Right cardiac atrium (tissue), 5 donors: ENCODE measurements at regions not wholly inside any gene's neighbourhood (a gene's known extent, or its start where the extent isn't known, plus 50 kb on each side); places are given as distances from the start of the nearest gene placed in this dataset.

Experiments
- ATAC-seq, 2 donors: fragments of 200-7000 bp; cut with Tn5 transposase; one replicate each; pipeline versions ENCODE4 v1.8.0 to v1.9.1; 2020; ENCODE audit warnings: moderate library complexity in 2 of 2, mild to moderate bottlenecking in 1 of 2
- DNase-seq, 3 donors: peaks; one replicate each; pipeline ENCODE4 v3.0.0-alpha.2; 2020
- H3K27ac ChIP-seq: one replicate; pipeline ENCODE4 v1.5.1; 2013; ENCODE audit warnings: mild to moderate bottlenecking, low read length, control low read depth, moderate library complexity
- H3K27me3 ChIP-seq: one replicate; pipeline ENCODE4 v1.6.1; 2013; ENCODE audit not compliant: control insufficient read depth, insufficient read depth
- H3K4me1 ChIP-seq: one replicate; pipeline ENCODE4 v1.6.1; 2013; ENCODE audit warnings: low read length; ENCODE audit not compliant: control insufficient read depth, insufficient read depth
- H3K4me3 ChIP-seq: one replicate; pipeline ENCODE4 v1.5.1; 2013; ENCODE audit warnings: low read length, control low read depth
- H3K9me3 ChIP-seq: one replicate; pipeline ENCODE4 v1.6.1; 2013; ENCODE audit warnings: low read length; ENCODE audit not compliant: control insufficient read depth
- WGBS: extraction: QIAGEN DNeasy Blood & Tissue Kit; methylation state at CpG from one replicate; pipeline ENCODE4 v1.1.7; 2013; 5-methylcytosine and 5-hydroxymethylcytosine counted together
- intact Hi-C, 4 donors: fragments of 100-400 bp; cut with DNase I; formaldehyde crosslinking; loops; one replicate each; pipeline versions ENCODE4 v1.11.0 to v1.14.0; 2022 to 2023
- donor health status: healthy with polysubstance abuse.
- donor health status: DM: no; HTN: yes; CAD: no.
- donor health status: DM: no; HTN: no; CAD: no.
- donor health status: DM: no; HTN: yes; CAD: no; lungs with severe emphysema.
- donor health status: DM: yes; HTN: yes; CAD: no.

GRCh38 chr5:116799401-116799800 lies 224.8 kb upstream of the SEMA6A start:
- 95% methylated on average over 3 of the region's 3 CpGs for WGBS
- Histone ChIP-seq H3K27ac (no peak overlapping the region), H3K4me1 (no peaks in the 10 kb centered on the region), H3K27me3 (no peaks in the 10 kb centered on the region), H3K9me3 (no peaks in the 10 kb centered on the region), H3K4me3 (no peak overlapping the region)
- DNase-seq (no peak), ATAC-seq (no peak)
- intact Hi-C loops: no loop called here

- Histone ChIP-seq H3K4me3 (no peak overlapping the region), H3K27me3 (no peaks in the 10 kb centered on the region), H3K27ac (no peak overlapping the region), H3K9me3 (no peaks in the 10 kb centered on the region), H3K4me1 (no peaks in the 10 kb centered on the region)
- intact Hi-C loops: no loop called here
- DNase-seq (no peak), ATAC-seq (no peak)
- WGBS: 78% methylated on average over 2 of the region's 2 CpGs
Observed at GRCh38 chr5:116795189-116795588, 220.6 kb upstream of the SEMA6A start.

- no peaks in the 10 kb centered on the region for H3K27me3 ChIP-seq
- DNase-seq: no peak
- peak in 1 of 2 donors; percentile 49 for ATAC-seq
- H3K4me3 ChIP-seq: no peak overlapping the region
- 74% methylated on average over 1 of the region's 1 CpG for WGBS
- no peaks in the 10 kb centered on the region for H3K9me3 ChIP-seq
- no peak overlapping the region for H3K27ac ChIP-seq
- H3K4me1 ChIP-seq: no peaks in the 10 kb centered on the region
- intact Hi-C loops: loop anchor here in 1 of 4 donors (10.0 kb wide), 2 partner anchors 155 to 215 kb away; partner anchors contain the start of gene SEMA6A
Observed at GRCh38 chr5:116789522-116789921, 214.9 kb upstream of the SEMA6A start.

- WGBS: 46% methylated on average over 4 of the region's 4 CpGs
- no peak for DNase-seq
Observed at GRCh38 chr5:116788851-116789403, 214.3 kb upstream of the SEMA6A start.

GRCh38 chr5:116787570-116787969 lies 212.9 kb upstream of the SEMA6A start:
- no peak overlapping the region for H3K27ac ChIP-seq
- ATAC-seq (no peak), DNase-seq (no peak)
- intact Hi-C loops: loop anchor here in 1 of 4 donors (10.0 kb wide), 2 partner anchors 157 to 213 kb away; partner anchors contain the start of gene SEMA6A
- H3K4me1 ChIP-seq: no peaks in the 10 kb centered on the region
- no peak overlapping the region for H3K4me3 ChIP-seq
- 97% methylated on average over 2 of the region's 2 CpGs for WGBS
- H3K9me3 ChIP-seq: no peaks in the 10 kb centered on the region
- no peaks in the 10 kb centered on the region for H3K27me3 ChIP-seq

More at GRCh38 chr5:116788851-116789403, 214.3 kb upstream of the SEMA6A start:
- H3K27me3 ChIP-seq: no peaks in the 10 kb centered on the region
- intact Hi-C loops: loop anchor here in 1 of 4 donors (10.0 kb wide), 2 partner anchors 156 to 214 kb away; partner anchors contain the start of gene SEMA6A
- H3K4me1 ChIP-seq: no peaks in the 10 kb centered on the region
- no peak overlapping the region for H3K27ac ChIP-seq
- no peaks in the 10 kb centered on the region for H3K9me3 ChIP-seq
- peak; percentile 70 to 79 for ATAC-seq
- no peak overlapping the region for H3K4me3 ChIP-seq

GRCh38 chr5:116785106-116785505 lies 210.5 kb upstream of the SEMA6A start:
- intact Hi-C loops: loop anchor here in 1 of 4 donors (10.0 kb wide), 2 partner anchors 160 to 210 kb away; partner anchors contain the start of gene SEMA6A
- 78% methylated on average over 4 of the region's 4 CpGs for WGBS

GRCh38 chr5:116779846-116780245 lies 205.2 kb upstream of the SEMA6A start:
- 72% methylated on average over 6 of the region's 6 CpGs for WGBS
- no peaks in the 10 kb centered on the region for H3K27me3 ChIP-seq
- no peak overlapping the region for H3K27ac ChIP-seq
- no peaks in the 10 kb centered on the region for H3K9me3 ChIP-seq
- no peak for DNase-seq
- no peak overlapping the region for H3K4me3 ChIP-seq
- no peaks in the 10 kb centered on the region for H3K4me1 ChIP-seq
- intact Hi-C loops: loop anchor here in 1 of 4 donors (10.0 kb wide), 2 partner anchors 165 to 205 kb away; partner anchors contain the start of gene SEMA6A
- ATAC-seq: no peak

More at GRCh38 chr5:116785106-116785505, 210.5 kb upstream of the SEMA6A start:
- no peaks in the 10 kb centered on the region for H3K9me3 ChIP-seq
- H3K4me3 ChIP-seq: no peak overlapping the region
- no peaks in the 10 kb centered on the region for H3K27me3 ChIP-seq
- DNase-seq (no peak), ATAC-seq (no peak)
- no peaks in the 10 kb centered on the region for H3K4me1 ChIP-seq
- H3K27ac ChIP-seq: no peak overlapping the region

- H3K4me1 ChIP-seq: no peaks in the 10 kb centered on the region
- intact Hi-C loops: no loop called here
- no peaks in the 10 kb centered on the region for H3K27me3 ChIP-seq
- WGBS: 83% methylated on average over 2 of the region's 2 CpGs
- no peaks in the 10 kb centered on the region for H3K9me3 ChIP-seq
- H3K27ac ChIP-seq: no peak overlapping the region
- DNase-seq (no peak), ATAC-seq (no peak)
- no peak overlapping the region for H3K4me3 ChIP-seq
Observed at GRCh38 chr5:116778651-116779280, 204.1 kb upstream of the SEMA6A start.

- no peaks in the 10 kb centered on the region for H3K9me3 ChIP-seq
- whole genome bisulfite sequencing: 38% methylated on average over 10 of the region's 10 CpGs
- DNase-seq (no peak), ATAC-seq (peak in 1 of 2 donors; percentile 26)
- no peak overlapping the region for H3K4me3 ChIP-seq
- H3K27ac ChIP-seq: no peak overlapping the region
- intact Hi-C loops: no loop called here
- H3K27me3 ChIP-seq: no peaks in the 10 kb centered on the region
- no peaks in the 10 kb centered on the region for H3K4me1 ChIP-seq
Observed at GRCh38 chr5:116778032-116778431, 203.4 kb upstream of the SEMA6A start.

GRCh38 chr5:116773926-116774325 lies 199.3 kb upstream of the SEMA6A start:
- intact Hi-C loops: no loop called here
- 95% methylated on average over 5 of the region's 5 CpGs for WGBS
- H3K27ac ChIP-seq: no peak overlapping the region

GRCh38 chr5:116772806-116773205 lies 198.2 kb upstream of the SEMA6A start:
- no peak for ATAC-seq

More at GRCh38 chr5:116773926-116774325, 199.3 kb upstream of the SEMA6A start:
- peaks cover 3% of the 10 kb centered on the region for H3K4me1 ChIP-seq
- ATAC-seq (no peak), DNase-seq (no peak)
- no peaks in the 10 kb centered on the region for H3K27me3 ChIP-seq
- no peaks in the 10 kb centered on the region for H3K9me3 ChIP-seq
- no peak overlapping the region for H3K4me3 ChIP-seq

More at GRCh38 chr5:116772806-116773205, 198.2 kb upstream of the SEMA6A start:
- DNase-seq: no peak
- H3K4me1 ChIP-seq: peaks cover 3% of the 10 kb centered on the region
- H3K4me3 ChIP-seq: no peak overlapping the region
- no peaks in the 10 kb centered on the region for H3K9me3 ChIP-seq
- intact Hi-C loops: no loop called here
- H3K27ac ChIP-seq: no peak overlapping the region
- no peaks in the 10 kb centered on the region for H3K27me3 ChIP-seq
- WGBS: 42% methylated on average over 3 of the region's 3 CpGs
